Frontal cortex (tissue), 3 donors: ENCODE measurements at regions not wholly inside any gene's neighbourhood (a gene's known extent, or its start where the extent isn't known, plus 50 kb on each side); places are given as distances from the start of the nearest gene placed in this dataset.

Experiments
- DNase-seq, 2 donors: peaks; one replicate each; pipeline ENCODE4 v3.0.0; 2012; ENCODE audit warnings: low spot score in 2 of 2
- FAIRE-seq: peaks from 2 replicates; lab custom pipeline; 2012; peaks lifted over from hg19 to GRCh38; lab: Jason Lieb, UNC
- donor health status: control.
- donor health status: control.
- donor health status: control.

GRCh38 chr7:118531566-118531965 lies 307.1 kb downstream of the ANKRD7 start:
- FAIRE-seq (no peak), DNase-seq (no peak)

GRCh38 chr7:118559207-118559606 lies 334.7 kb downstream of the ANKRD7 start:
- DNase-seq: no peak
- no peak for FAIRE-seq

GRCh38 chr7:118563311-118563710 lies 338.8 kb downstream of the ANKRD7 start:
- DNase-seq (no peak), FAIRE-seq (no peak)

- DNase-seq (no peak), FAIRE-seq (no peak)
These were observed 348.1 kb downstream of the ANKRD7 start for GRCh38 chr7:118572604-118573003.

- no peak for FAIRE-seq
- DNase-seq: peak; percentile 2 to 6
These were observed 348.6 kb downstream of the ANKRD7 start for GRCh38 chr7:118573085-118573484.

- FAIRE-seq (no peak), DNase-seq (no peak)
These were observed 351.0 kb downstream of the ANKRD7 start for GRCh38 chr7:118575393-118575948.

- DNase-seq: no peak
These were observed 356.4 kb downstream of the ANKRD7 start for GRCh38 chr7:118580743-118581382.

GRCh38 chr7:118583641-118584040 lies 359.1 kb downstream of the ANKRD7 start:
- DNase-seq: no peak
- no peak for FAIRE-seq

More at GRCh38 chr7:118580743-118581382, 356.4 kb downstream of the ANKRD7 start:
- FAIRE-seq: no peak

GRCh38 chr7:118586248-118586647 lies 361.7 kb downstream of the ANKRD7 start:
- DNase-seq (no peak), FAIRE-seq (no peak)

- FAIRE-seq: no peak
- DNase-seq: no peak
These were observed 365.6 kb downstream of the ANKRD7 start for GRCh38 chr7:118590107-118590506.

- FAIRE-seq: no peak
- no peak for DNase-seq
These were observed 377.6 kb downstream of the ANKRD7 start for GRCh38 chr7:118602090-118602489.

- no peak for FAIRE-seq
- DNase-seq: no peak
These were observed 382.1 kb downstream of the ANKRD7 start for GRCh38 chr7:118606602-118607001.

GRCh38 chr7:118609207-118609606 lies 384.7 kb downstream of the ANKRD7 start:
- no peak for FAIRE-seq

GRCh38 chr7:118615681-118616080 lies 391.2 kb downstream of the ANKRD7 start:
- no peak for FAIRE-seq
- DNase-seq: no peak

More at GRCh38 chr7:118609207-118609606, 384.7 kb downstream of the ANKRD7 start:
- no peak for DNase-seq

- DNase-seq (no peak), FAIRE-seq (no peak)
These were observed 397.4 kb downstream of the ANKRD7 start for GRCh38 chr7:118621810-118622360.

GRCh38 chr7:118626739-118627138 lies 402.2 kb downstream of the ANKRD7 start:
- no peak for DNase-seq
- no peak for FAIRE-seq

- DNase-seq: no peak
- FAIRE-seq: no peak
These were observed 403.0 kb downstream of the ANKRD7 start for GRCh38 chr7:118627467-118627866.

- DNase-seq (no peak), FAIRE-seq (no peak)
These were observed 405.5 kb downstream of the ANKRD7 start for GRCh38 chr7:118629898-118630438.

- FAIRE-seq: no peak
- DNase-seq: no peak
These were observed 417.9 kb downstream of the ANKRD7 start for GRCh38 chr7:118642396-118642795.

- no peak for DNase-seq
These were observed 419.8 kb downstream of the ANKRD7 start for GRCh38 chr7:118644346-118644745.

GRCh38 chr7:118648002-118648401 lies 423.5 kb downstream of the ANKRD7 start:
- FAIRE-seq: no peak
- no peak for DNase-seq

More at GRCh38 chr7:118644346-118644745, 419.8 kb downstream of the ANKRD7 start:
- FAIRE-seq: no peak
